Fibroblast of pulmonary artery (primary cell): ENCODE measurements at regions not wholly inside any gene's neighbourhood (a gene's known extent, or its start where the extent isn't known, plus 50 kb on each side); places are given as distances from the start of the nearest gene placed in this dataset.

Experiments
- DNase-seq: peaks from one replicate; pipeline ENCODE4 v3.0.0-alpha.2; 2010; ENCODE audit warnings: low read depth
- H3K4me3 ChIP-seq: replicated peaks from 2 replicates; pipeline ENCODE4 v1.5.1; 2011; ENCODE audit warnings: low read depth, mild to moderate bottlenecking, control low read depth, low read length, moderate library complexity
- CTCF ChIP-seq: IDR thresholded peaks from 2 replicates; pipeline ENCODE4 v1.5.1; 2011; ENCODE audit warnings: mild to moderate bottlenecking, control low read depth, low read length, inconsistent platforms; ENCODE audit errors: missing control alignments

GRCh38 chr2:116645155-116645554 lies 1169.3 kb upstream of the DDX18 start:
- DNase-seq, result no peak
- TF ChIP-seq CTCF, result no peak
- no peak overlapping the region for H3K4me3 ChIP-seq

- H3K4me3 ChIP-seq, result no peak overlapping the region
- no peak for DNase-seq
- no peak for TF ChIP-seq CTCF
Measured at GRCh38 chr2:116668691-116669090, 1145.8 kb upstream of the DDX18 start.

- no peak overlapping the region for H3K4me3 ChIP-seq
- TF ChIP-seq CTCF, result no peak
- DNase-seq, result no peak
Measured at GRCh38 chr2:116669782-116670181, 1144.7 kb upstream of the DDX18 start.

- no peak for TF ChIP-seq CTCF
- no peak overlapping the region for H3K4me3 ChIP-seq
- DNase-seq, result no peak
Measured at GRCh38 chr2:116674188-116674587, 1140.3 kb upstream of the DDX18 start.

GRCh38 chr2:116676776-116677175 lies 1137.7 kb upstream of the DDX18 start:
- H3K4me3 ChIP-seq, result no peak overlapping the region
- DNase-seq, result no peak
- TF ChIP-seq CTCF, result no peak

- no peak for DNase-seq
- no peak for TF ChIP-seq CTCF
Measured at GRCh38 chr2:116680256-116680936, 1134.1 kb upstream of the DDX18 start.

GRCh38 chr2:116687371-116687770 lies 1127.1 kb upstream of the DDX18 start:
- no peak for DNase-seq
- no peak for TF ChIP-seq CTCF
- no peak overlapping the region for H3K4me3 ChIP-seq

More at GRCh38 chr2:116680256-116680936, 1134.1 kb upstream of the DDX18 start:
- no peak overlapping the region for H3K4me3 ChIP-seq
